ENCODE measurements at regions not wholly inside any gene's neighbourhood (a gene's known extent, or its start where the extent isn't known, plus 50 kb on each side); places are given as distances from the start of the nearest gene placed in this dataset.

GRCh38 chr9:7507566-7508270, 291.9 kb downstream of the DMAC1 start:
- 95% methylated on average over 7 of the region's 7 CpGs for WGBS (ENCODE audit: insufficient coverage)
- ATAC-seq (no peak), DNase-seq (no peak)
- no peaks in the 10 kb centered on the region for H3K36me3 Mint-ChIP-seq
- H3K27ac Mint-ChIP-seq = no peak overlapping the region
- H3K27ac ChIP-seq (ENCODE audit: low read length) = no peak overlapping the region
- H3K9me3 Mint-ChIP-seq = no peaks in the 10 kb centered on the region
- no peaks in the 10 kb centered on the region for H3K36me3 ChIP-seq (ENCODE audit: control insufficient read depth, insufficient read depth, low read length)
- no peak for TF ChIP-seq CTCF (IDR thresholded peaks at IDR 0.05)
- H3K4me1 Mint-ChIP-seq = no peaks in the 10 kb centered on the region
- H3K4me1 ChIP-seq (ENCODE audit: control insufficient read depth, insufficient read depth, low read length) = no peaks in the 10 kb centered on the region
- H3K27me3 ChIP-seq (ENCODE audit: control insufficient read depth, insufficient read depth, low read length) = no peaks in the 10 kb centered on the region
- H3K9me3 ChIP-seq (ENCODE audit: control insufficient read depth, insufficient read depth, low read length) = no peaks in the 10 kb centered on the region
- H3K4me3 Mint-ChIP-seq = no peak overlapping the region
- H3K4me3 ChIP-seq (ENCODE audit: low read length) = no peak overlapping the region
- intact Hi-C loops (cut with micrococcal nuclease) = no loop called here
- peaks cover 11 to 13% of the 10 kb centered on the region in 2 donors for H3K27me3 Mint-ChIP-seq (ENCODE audit: low read depth in 2 of 2)

GRCh38 chr9:7507026-7507425, 292.6 kb downstream of the DMAC1 start:
- Histone ChIP-seq H3K27ac (ENCODE audit: low read length) (no peak overlapping the region), H3K4me3 (ENCODE audit: low read length) (no peak overlapping the region), H3K9me3 (ENCODE audit: control insufficient read depth, insufficient read depth, low read length) (no peaks in the 10 kb centered on the region), H3K4me1 (ENCODE audit: control insufficient read depth, insufficient read depth, low read length) (no peaks in the 10 kb centered on the region), H3K36me3 (ENCODE audit: control insufficient read depth, insufficient read depth, low read length) (no peaks in the 10 kb centered on the region), H3K27me3 (ENCODE audit: control insufficient read depth, insufficient read depth, low read length) (no peaks in the 10 kb centered on the region)
- TF ChIP-seq CTCF (IDR thresholded peaks at IDR 0.05) = no peak
- no peak overlapping the region for H3K4me3 Mint-ChIP-seq
- intact Hi-C loops (cut with micrococcal nuclease) = no loop called here
- DNase-seq (no peak), ATAC-seq (no peak)
- H3K27me3 Mint-ChIP-seq (ENCODE audit: low read depth in 2 of 2) = peaks cover 10 to 11% of the 10 kb centered on the region in 2 donors
- H3K9me3 Mint-ChIP-seq = no peaks in the 10 kb centered on the region
- 97% methylated on average over 2 of the region's 2 CpGs for WGBS (ENCODE audit: insufficient coverage)
- no peaks in the 10 kb centered on the region for H3K4me1 Mint-ChIP-seq
- H3K36me3 Mint-ChIP-seq = no peaks in the 10 kb centered on the region
- no peak overlapping the region for H3K27ac Mint-ChIP-seq

- intact Hi-C loops (cut with micrococcal nuclease) = no loop called here
- Mint-ChIP-seq H3K9me3 (no peaks in the 10 kb centered on the region), H3K4me1 (no peaks in the 10 kb centered on the region), H3K36me3 (no peaks in the 10 kb centered on the region), H3K27me3 (ENCODE audit: low read depth in 2 of 2) (peaks cover 7 to 19% of the 10 kb centered on the region in 2 donors), H3K27ac (no peak overlapping the region), H3K4me3 (no peak overlapping the region)
- Histone ChIP-seq H3K4me1 (ENCODE audit: control insufficient read depth, insufficient read depth, low read length) (no peaks in the 10 kb centered on the region), H3K36me3 (ENCODE audit: control insufficient read depth, insufficient read depth, low read length) (no peaks in the 10 kb centered on the region), H3K9me3 (ENCODE audit: control insufficient read depth, insufficient read depth, low read length) (peaks cover 3% of the 10 kb centered on the region), H3K27ac (ENCODE audit: low read length) (no peak overlapping the region), H3K27me3 (ENCODE audit: control insufficient read depth, insufficient read depth, low read length) (no peaks in the 10 kb centered on the region), H3K4me3 (ENCODE audit: low read length) (no peak overlapping the region)
- 93% methylated on average over 2 of the region's 2 CpGs for WGBS (ENCODE audit: insufficient coverage)
- no peak for DNase-seq
- TF ChIP-seq CTCF (IDR thresholded peaks at IDR 0.05) = no peak
- no peak for ATAC-seq
These were observed 299.1 kb downstream of the DMAC1 start for GRCh38 chr9:7500521-7500920.

GRCh38 chr9:7491641-7492040, 307.9 kb downstream of the DMAC1 start:
- Mint-ChIP-seq H3K36me3 (no peaks in the 10 kb centered on the region), H3K4me1 (no peaks in the 10 kb centered on the region), H3K27ac (no peak overlapping the region), H3K27me3 (ENCODE audit: low read depth in 2 of 2) (no peaks in the 10 kb centered on the region), H3K9me3 (no peaks in the 10 kb centered on the region), H3K4me3 (no peak overlapping the region)
- no peak for TF ChIP-seq CTCF (IDR thresholded peaks at IDR 0.05)
- intact Hi-C loops (cut with micrococcal nuclease) = no loop called here
- H3K36me3 ChIP-seq (ENCODE audit: control insufficient read depth, insufficient read depth, low read length) = no peaks in the 10 kb centered on the region
- H3K4me1 ChIP-seq (ENCODE audit: control insufficient read depth, insufficient read depth, low read length) = no peaks in the 10 kb centered on the region
- H3K9me3 ChIP-seq (ENCODE audit: control insufficient read depth, insufficient read depth, low read length) = no peaks in the 10 kb centered on the region
- no peak for DNase-seq
- no peak overlapping the region for H3K4me3 ChIP-seq (ENCODE audit: low read length)
- no peak for ATAC-seq
- no peaks in the 10 kb centered on the region for H3K27me3 ChIP-seq (ENCODE audit: control insufficient read depth, insufficient read depth, low read length)
- no peak overlapping the region for H3K27ac ChIP-seq (ENCODE audit: low read length)
- WGBS (ENCODE audit: insufficient coverage) = 96% methylated on average over 2 of the region's 2 CpGs
